Gastroesophageal sphincter (tissue), 3 donors: ENCODE measurements at regions not wholly inside any gene's neighbourhood (a gene's known extent, or its start where the extent isn't known, plus 50 kb on each side); places are given as distances from the start of the nearest gene placed in this dataset.

Source experiments
- EP300 ChIP-seq: sonication (generic); formaldehyde crosslinking; IDR thresholded peaks from one replicate; pipeline ENCODE4 v1.6.1; 2017; ENCODE audit warnings: antibody characterized with exemption, mild to moderate bottlenecking
- POLR2A ChIP-seq, 2 donors: fragments of 450-650 bp; IDR thresholded peaks; one replicate each; pipeline ENCODE4 v1.6.1; 2017; ENCODE audit warnings: antibody characterized with exemption in 2 of 2, mild to moderate bottlenecking in 2 of 2, moderate library complexity in 1 of 2
- POLR2AphosphoS5 ChIP-seq: sonication (generic); formaldehyde crosslinking; IDR thresholded peaks from one replicate; pipeline ENCODE4 v1.6.1; 2017; ENCODE audit warnings: antibody characterized with exemption
- TF ChIP-seq, protein P1 (sequence below), 4 experiments: fragments of 200-600 bp in 2 of 4; fragments of 450-650 bp in 2 of 4; sonication (generic) in 1 of 4; IDR thresholded peaks; one replicate each; pipeline ENCODE4 v1.5.1; 2017 to 2019; ENCODE audit warnings: antibody characterized with exemption in 4 of 4, mild to moderate bottlenecking in 2 of 4, moderate library complexity in 2 of 4

GRCh38 chr16:73311857-73312723 lies 264.2 kb upstream of the ZFHX3 start:
- TF ChIP-seq, protein P1, sequence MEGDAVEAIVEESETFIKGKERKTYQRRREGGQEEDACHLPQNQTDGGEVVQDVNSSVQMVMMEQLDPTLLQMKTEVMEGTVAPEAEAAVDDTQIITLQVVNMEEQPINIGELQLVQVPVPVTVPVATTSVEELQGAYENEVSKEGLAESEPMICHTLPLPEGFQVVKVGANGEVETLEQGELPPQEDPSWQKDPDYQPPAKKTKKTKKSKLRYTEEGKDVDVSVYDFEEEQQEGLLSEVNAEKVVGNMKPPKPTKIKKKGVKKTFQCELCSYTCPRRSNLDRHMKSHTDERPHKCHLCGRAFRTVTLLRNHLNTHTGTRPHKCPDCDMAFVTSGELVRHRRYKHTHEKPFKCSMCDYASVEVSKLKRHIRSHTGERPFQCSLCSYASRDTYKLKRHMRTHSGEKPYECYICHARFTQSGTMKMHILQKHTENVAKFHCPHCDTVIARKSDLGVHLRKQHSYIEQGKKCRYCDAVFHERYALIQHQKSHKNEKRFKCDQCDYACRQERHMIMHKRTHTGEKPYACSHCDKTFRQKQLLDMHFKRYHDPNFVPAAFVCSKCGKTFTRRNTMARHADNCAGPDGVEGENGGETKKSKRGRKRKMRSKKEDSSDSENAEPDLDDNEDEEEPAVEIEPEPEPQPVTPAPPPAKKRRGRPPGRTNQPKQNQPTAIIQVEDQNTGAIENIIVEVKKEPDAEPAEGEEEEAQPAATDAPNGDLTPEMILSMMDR (IDR thresholded peaks at IDR 0.05), result no peak
- TF ChIP-seq POLR2A (IDR thresholded peaks at IDR 0.05) (no peak), EP300 (no peak), POLR2AphosphoS5 (no peak)
